NCI-H1092 treated with DMSO at 0.1 percent for 48 hours (cell line): ENCODE measurements at regions not wholly inside any gene's neighbourhood (a gene's known extent, or its start where the extent isn't known, plus 50 kb on each side); places are given as distances from the start of the nearest gene placed in this dataset.
"Not testable (repeated sequence)": the region's sequence is repeated elsewhere in the genome, so short reads cannot be mapped to it uniquely, and the experiment has no call there.

Experiments used
- DNase-seq: peaks from one replicate; lab custom pipeline; 2025; lab: John Stamatoyannopoulos, UW

DNA sequence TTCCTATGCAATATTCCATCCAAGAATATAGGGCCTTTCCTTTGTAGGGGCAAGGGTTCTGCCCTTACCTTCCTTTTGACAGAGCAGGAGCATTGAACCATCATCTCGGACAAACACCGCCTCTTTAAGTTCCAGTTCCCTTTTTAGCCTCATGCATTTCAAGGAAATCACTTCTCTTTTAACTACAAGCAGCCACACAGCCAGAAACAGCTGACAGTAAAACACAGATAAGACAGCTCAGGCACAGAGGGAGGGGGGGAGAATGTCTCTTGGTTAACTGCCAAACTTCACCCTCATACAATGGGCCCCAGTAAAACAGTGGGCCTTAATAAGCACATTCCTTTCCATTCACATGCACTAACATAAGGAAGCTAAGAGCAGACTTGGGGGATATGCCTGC, 648.3 kb downstream of the GABRG1 start:
- DNase-seq = no peak

DNA sequence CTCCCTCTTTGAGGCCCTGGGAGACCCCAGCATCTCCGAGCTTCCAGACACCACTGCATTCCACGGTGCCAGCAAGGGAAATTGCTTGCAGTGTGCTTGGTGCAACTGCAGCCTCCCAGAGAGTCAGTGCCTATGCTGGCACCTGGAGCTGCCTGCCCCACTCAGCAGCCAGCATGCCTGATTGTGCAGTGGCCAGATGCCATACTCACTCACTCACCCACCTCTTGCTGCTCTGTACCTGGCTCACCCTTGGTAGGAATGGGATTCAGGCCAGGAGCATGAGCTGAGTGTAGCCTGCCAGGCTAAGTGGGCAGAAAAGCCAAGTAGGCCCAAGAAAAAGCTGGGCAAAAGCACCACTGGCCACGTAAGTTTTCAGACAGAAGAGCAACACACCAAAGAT, 651.4 kb downstream of the GABRG1 start:
- no peak for DNase-seq

DNA sequence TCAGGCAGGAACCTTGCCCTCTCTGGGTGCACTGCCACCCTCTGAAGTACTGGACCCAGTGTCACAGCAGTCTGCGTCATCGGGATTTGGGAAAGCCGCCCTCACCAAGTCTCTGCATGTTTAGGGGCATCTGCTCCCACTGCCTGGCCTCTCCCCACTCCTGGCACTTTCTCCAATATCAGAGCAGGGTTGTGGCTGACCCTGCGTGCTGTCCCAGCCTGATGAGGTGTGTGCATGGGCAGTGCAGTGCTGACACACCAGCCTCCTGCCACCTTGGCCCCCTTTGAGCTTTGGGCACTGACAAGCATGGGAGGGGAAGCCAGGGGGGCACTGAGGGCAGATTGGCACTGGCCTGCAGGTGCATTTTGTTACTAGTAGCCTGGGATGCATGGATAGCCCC, 652.5 kb downstream of the GABRG1 start:
- DNase-seq = no peak

GRCh38 chr4:45467157-45467556, 656.7 kb downstream of the GABRG1 start:
- DNase-seq = no peak

DNA sequence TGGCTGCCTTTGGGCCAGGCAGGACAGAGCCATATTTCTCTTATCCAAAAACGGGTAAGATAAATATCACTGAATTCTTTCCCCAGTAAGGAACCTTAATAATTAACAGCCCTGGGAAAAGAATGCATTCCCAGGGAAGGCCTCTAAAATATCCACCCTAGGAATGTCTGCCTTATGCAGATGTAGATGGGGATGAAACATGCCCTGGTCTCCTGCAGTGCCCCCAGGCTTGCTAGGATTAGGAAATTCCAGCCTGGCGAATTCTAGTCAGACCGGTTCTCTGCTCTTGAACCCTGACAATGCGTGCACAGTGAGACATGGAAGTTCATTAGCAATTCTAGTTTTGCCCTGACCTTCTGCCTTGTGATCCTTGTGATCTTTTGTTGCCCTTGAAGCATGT, 663.7 kb downstream of the GABRG1 start:
- not testable (repeated sequence) for DNase-seq

- no peak for DNase-seq
These were observed 668.6 kb downstream of the GABRG1 start for GRCh38 chr4:45455217-45455616.

- DNase-seq = peak; percentile 33
These were observed 670.5 kb downstream of the GABRG1 start for GRCh38 chr4:45453258-45453853.

GRCh38 chr4:45442466-45442865, 681.4 kb downstream of the GABRG1 start:
- DNase-seq = no peak

GRCh38 chr4:45438047-45438446, 685.8 kb downstream of the GABRG1 start:
- DNase-seq = no peak

DNA sequence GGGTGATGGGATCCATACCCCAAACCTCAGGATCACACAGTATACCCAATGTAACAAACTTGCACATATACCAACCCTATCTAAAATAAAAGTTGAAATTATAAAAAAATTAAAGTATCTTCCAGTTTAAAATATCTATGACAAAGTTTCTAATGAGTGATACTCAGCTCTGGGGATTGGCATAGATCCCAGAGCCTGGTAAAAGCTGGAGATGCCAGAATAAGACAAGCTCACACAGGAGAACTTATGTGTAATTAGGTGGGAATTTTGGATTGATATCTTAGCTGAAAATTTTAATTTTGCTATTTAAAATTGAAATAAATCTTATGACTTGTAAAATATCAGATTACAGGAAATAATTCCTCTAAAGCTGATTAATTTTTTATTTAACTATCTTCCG, 686.5 kb downstream of the GABRG1 start:
- DNase-seq = no peak

DNA sequence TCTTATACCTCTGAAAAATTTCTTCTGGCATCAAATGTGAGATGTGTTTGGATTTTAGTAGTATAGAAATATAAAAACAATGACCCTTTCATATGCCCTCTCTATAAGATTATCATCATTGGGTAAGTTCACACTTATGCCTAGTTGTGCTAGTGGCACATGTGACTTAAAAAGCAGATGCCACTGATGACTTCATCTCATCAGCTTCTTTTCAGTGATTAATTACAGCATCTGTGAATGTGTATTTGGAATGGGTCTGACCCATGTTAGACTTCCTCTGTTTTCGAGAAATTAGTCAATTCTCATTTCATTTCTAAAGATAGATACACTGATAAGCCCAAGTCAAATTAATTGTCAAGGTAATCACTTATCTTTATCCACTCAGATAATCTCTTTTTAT, 698.7 kb downstream of the GABRG1 start:
- DNase-seq = no peak

DNA sequence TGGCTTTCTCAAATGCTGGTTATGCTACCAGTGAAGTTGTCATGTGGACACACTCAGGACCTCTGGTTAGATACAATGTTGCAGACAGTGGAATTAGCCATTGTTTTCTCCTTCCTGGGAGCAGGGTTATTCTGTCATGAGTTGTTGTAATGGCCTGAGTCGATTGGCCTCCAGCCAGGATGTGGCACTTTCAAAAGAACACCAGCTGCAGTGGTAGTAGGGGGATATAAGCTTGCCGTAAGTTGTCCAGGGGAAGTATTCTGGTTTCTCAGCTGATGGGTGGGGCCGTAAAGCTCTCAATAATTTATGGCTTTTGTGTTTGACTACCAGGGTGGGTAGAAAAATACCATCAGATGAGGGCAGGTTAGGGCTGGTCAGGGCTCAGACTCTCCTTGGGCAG, 697.5 kb upstream of the GNPDA2 start:
- DNase-seq = no peak

- not testable (repeated sequence) for DNase-seq
These were observed 693.8 kb upstream of the GNPDA2 start for GRCh38 chr4:45420091-45420674.

GRCh38 chr4:45410701-45411210, 684.4 kb upstream of the GNPDA2 start:
- no peak for DNase-seq

DNA sequence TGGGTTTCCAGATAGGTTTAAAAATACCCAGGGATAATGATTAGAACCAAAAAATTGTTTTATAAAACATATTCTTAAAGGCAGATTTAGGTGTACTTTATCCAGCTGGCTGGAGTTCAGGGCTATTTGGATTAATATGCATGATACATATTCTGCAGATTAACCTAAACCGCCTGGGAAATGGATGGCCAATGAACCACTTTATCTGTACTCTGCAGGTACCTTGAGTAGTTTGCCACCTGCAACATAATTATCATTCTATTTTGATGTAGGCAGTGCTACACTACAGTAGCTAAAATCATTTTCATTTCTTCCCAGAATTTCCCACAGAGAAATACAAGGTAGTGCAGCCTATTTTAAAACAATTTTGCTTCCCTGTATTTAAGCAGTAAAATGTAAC, 683.2 kb upstream of the GNPDA2 start:
- DNase-seq = no peak

DNA sequence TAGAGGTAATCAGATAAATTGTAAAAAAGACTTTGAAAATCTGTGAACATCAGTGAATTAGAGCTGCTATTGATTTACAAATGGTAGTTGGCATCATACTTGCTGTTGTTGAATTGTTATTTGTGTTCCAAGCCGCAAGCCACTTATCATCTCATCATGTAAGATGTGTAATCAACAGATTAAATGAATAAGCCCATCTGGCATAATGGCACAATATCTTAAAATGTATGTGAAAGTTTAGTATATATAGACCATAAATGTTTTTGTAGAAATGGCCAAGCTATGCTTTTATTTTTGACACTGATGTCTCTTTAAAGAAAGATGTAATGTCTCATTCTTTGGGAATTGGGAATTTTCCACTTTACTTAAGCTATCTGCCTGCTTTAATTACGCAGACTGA, 682.6 kb upstream of the GNPDA2 start:
- DNase-seq = no peak

DNA sequence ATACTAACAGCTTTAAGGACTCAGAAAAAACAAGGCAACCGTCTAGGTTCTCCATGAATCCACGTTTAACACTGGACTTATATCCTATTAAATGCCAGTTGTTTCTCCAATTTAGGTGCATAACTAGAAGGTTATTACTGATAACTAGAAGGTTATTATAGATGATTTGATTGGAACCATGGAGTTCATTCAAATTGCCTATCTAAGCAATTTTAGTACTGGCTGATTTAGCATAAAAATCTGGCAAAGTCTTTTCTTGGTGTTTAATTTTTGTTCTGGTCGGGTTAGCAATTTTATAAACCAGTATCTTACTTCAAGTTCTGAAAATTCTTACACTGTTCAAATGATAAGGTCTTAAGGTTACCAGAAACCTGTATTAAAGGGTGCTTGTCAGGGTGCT, 672.8 kb upstream of the GNPDA2 start:
- no peak for DNase-seq

DNA sequence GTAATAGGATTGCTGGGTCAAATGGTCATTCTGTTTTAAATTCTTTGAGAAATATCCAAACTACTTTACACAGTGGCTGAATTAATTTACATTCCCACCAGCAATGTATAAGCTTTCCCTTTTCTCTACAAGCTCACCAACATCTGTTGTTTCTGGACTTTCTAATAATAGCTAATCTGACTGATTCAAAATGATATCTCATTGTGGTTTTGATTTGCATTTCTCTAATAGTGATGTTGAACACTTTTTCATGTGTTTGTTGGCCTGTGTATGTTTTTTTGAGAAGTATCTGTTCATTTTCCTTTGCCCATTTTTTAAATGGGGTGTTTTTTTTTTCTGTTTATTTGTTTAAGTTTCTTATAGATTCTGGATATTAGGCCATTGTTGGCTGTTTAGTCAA, 659.0 kb upstream of the GNPDA2 start:
- no peak for DNase-seq

DNA sequence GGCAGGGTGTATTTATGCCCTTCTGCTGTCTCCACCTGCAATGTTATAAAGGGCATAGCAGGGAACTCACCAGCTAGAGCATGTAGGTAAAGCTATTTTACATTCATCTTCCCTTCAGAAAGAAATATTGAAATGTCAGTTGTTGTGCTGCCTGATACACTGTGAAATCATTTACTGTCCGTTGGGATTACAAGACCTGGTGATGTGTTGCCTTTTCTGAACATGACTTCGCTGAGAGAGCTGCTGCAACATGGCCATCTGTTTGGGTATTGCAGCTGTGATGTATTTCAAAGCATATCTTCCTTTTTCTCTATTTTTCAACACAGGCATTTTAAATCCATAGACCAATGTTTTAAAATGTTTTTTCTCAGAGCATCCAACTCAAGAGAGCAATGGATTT, 644.1 kb upstream of the GNPDA2 start:
- no peak for DNase-seq

GRCh38 chr4:45368832-45369231, 642.5 kb upstream of the GNPDA2 start:
- no peak for DNase-seq

GRCh38 chr4:45363931-45364330, 637.6 kb upstream of the GNPDA2 start:
- no peak for DNase-seq

DNA sequence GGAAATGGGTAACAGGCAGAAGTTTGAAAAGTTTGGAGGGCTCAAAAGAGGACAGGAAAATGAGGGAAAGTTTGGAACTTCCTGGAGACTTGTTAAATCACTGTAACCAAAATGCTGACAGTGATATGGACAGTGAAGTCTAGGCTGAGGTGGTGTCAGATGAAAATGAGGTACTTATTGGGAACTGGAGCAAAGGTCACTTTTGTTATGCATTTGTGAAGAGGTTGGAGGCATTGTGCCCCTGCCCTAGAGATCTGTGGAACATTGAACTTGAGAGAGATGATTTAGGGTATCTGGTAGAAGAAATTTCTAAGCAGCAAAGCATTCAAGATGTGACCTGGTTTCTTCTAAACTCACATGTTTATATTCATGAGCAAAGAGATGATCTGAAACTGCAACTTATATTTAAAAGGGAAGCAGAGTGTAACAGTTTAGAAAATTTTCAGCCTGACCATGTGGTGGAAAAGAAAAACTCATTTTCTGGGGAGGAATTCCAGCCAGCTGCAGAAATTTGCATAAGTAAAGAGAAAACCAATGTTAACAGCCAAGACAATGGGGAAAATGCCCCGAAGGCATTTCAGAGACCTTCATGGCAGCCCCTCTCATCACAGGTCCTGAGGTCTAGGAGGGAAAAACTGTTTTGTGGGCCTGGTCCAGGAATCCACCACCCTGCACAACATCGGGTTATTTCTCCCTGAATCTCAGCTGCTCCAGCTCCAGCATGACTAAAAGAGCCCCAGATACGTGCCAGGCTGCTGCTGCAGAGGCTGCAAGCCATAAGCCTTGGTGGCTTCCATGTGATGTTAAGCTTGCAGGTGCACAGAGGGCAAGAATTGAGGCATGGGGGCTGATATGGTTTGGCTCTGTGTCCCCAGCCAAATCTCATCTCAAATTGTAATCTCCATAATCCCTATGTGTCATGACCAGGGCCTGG, 632.5 kb upstream of the GNPDA2 start:
- no peak for DNase-seq

- no peak for DNase-seq
These were observed 626.8 kb upstream of the GNPDA2 start for GRCh38 chr4:45353161-45353560.
